Ishikawa (cell line): ENCODE measurements at regions not wholly inside any gene's neighbourhood (a gene's known extent, or its start where the extent isn't known, plus 50 kb on each side); places are given as distances from the start of the nearest gene placed in this dataset.

Source experiments
- CEBPB ChIP-seq: IDR thresholded peaks from 2 replicates; pipeline ENCODE4 v1.6.1; 2012
- CREB1 ChIP-seq: IDR thresholded peaks from 2 replicates; pipeline ENCODE4 v1.6.1; 2012; ENCODE audit warnings: low read depth
- EGR1 ChIP-seq: IDR thresholded peaks from 2 replicates; pipeline ENCODE4 v1.6.1; 2012
- EP300 ChIP-seq: IDR thresholded peaks from 2 replicates; pipeline ENCODE4 v1.6.1; 2012; ENCODE audit warnings: borderline replicate concordance
- FOXM1 ChIP-seq: IDR thresholded peaks from 2 replicates; pipeline ENCODE4 v1.6.1; 2012; ENCODE audit warnings: low read depth, borderline replicate concordance
- MAX ChIP-seq: IDR thresholded peaks from 2 replicates; pipeline ENCODE4 v1.6.1; 2012
- NFIC ChIP-seq: IDR thresholded peaks from 2 replicates; pipeline ENCODE4 v1.6.1; 2012
- RAD21 ChIP-seq: IDR thresholded peaks from 2 replicates; pipeline ENCODE4 v1.6.1; 2012; ENCODE audit warnings: low read depth
- REST ChIP-seq: IDR thresholded peaks from 2 replicates; pipeline ENCODE4 v1.6.1; 2012; ENCODE audit warnings: low read depth, mild to moderate bottlenecking
- TAF1 ChIP-seq: IDR thresholded peaks from 2 replicates; pipeline ENCODE4 v1.6.1; 2012; ENCODE audit warnings: low read depth, mild to moderate bottlenecking
- TCF12 ChIP-seq: IDR thresholded peaks from 2 replicates; pipeline ENCODE4 v1.6.1; 2012; ENCODE audit warnings: low read depth
- TEAD4 ChIP-seq: IDR thresholded peaks from 2 replicates; pipeline ENCODE4 v1.6.1; 2012
- USF1 ChIP-seq: IDR thresholded peaks from 2 replicates; pipeline ENCODE4 v1.6.1; 2012
- YY1 ChIP-seq: IDR thresholded peaks from 2 replicates; pipeline ENCODE4 v1.6.1; 2012; ENCODE audit warnings: low read depth
- ZBTB7A ChIP-seq: IDR thresholded peaks from 2 replicates; pipeline ENCODE4 v1.6.1; 2012; ENCODE audit warnings: low read depth

- TF ChIP-seq TAF1, result no peak
- no peak for TF ChIP-seq MAX
- TF ChIP-seq FOXM1, result no peak
- no peak for TF ChIP-seq CREB1
- TF ChIP-seq EGR1, result no peak
- no peak for TF ChIP-seq TEAD4
- no peak for TF ChIP-seq NFIC
- no peak for TF ChIP-seq RAD21
- no peak for TF ChIP-seq CEBPB
- TF ChIP-seq ZBTB7A, result no peak
- no peak for TF ChIP-seq USF1
These were observed 1132.5 kb upstream of the CELF4 start for GRCh38 chr18:38698088-38698487.

GRCh38 chr18:38695559-38696280 lies 1130.1 kb upstream of the CELF4 start:
- no peak for TF ChIP-seq ZBTB7A
- TF ChIP-seq EGR1, result no peak
- no peak for TF ChIP-seq USF1
- no peak for TF ChIP-seq NFIC
- TF ChIP-seq TCF12, result no peak
- TF ChIP-seq CEBPB, result no peak
- TF ChIP-seq MAX, result no peak
- no peak for TF ChIP-seq FOXM1
- TF ChIP-seq RAD21, result no peak
- no peak for TF ChIP-seq CREB1
- no peak for TF ChIP-seq EP300
- TF ChIP-seq REST, result no peak
- no peak for TF ChIP-seq TEAD4
- TF ChIP-seq TAF1, result no peak
- TF ChIP-seq YY1, result no peak

- no peak for TF ChIP-seq RAD21
- no peak for TF ChIP-seq MAX
- no peak for TF ChIP-seq TEAD4
- no peak for TF ChIP-seq TAF1
- no peak for TF ChIP-seq NFIC
- no peak for TF ChIP-seq YY1
- no peak for TF ChIP-seq CREB1
- no peak for TF ChIP-seq TCF12
- no peak for TF ChIP-seq CEBPB
These were observed 1127.5 kb upstream of the CELF4 start for GRCh38 chr18:38693104-38693503.

GRCh38 chr18:38690626-38691025 lies 1125.0 kb upstream of the CELF4 start:
- TF ChIP-seq TEAD4, result no peak
- TF ChIP-seq ZBTB7A, result no peak
- no peak for TF ChIP-seq RAD21
- TF ChIP-seq EP300, result no peak
- TF ChIP-seq REST, result no peak
- TF ChIP-seq CREB1, result no peak
- TF ChIP-seq YY1, result no peak
- TF ChIP-seq USF1, result no peak
- no peak for TF ChIP-seq CEBPB
- no peak for TF ChIP-seq EGR1
- TF ChIP-seq FOXM1, result no peak
- TF ChIP-seq NFIC, result no peak
- no peak for TF ChIP-seq TCF12

- TF ChIP-seq RAD21 (no peak), CEBPB (no peak), YY1 (no peak), EGR1 (no peak), MAX (no peak), TAF1 (no peak), ZBTB7A (no peak), NFIC (no peak), TEAD4 (no peak), EP300 (no peak), CREB1 (no peak)
These were observed 1122.8 kb upstream of the CELF4 start for GRCh38 chr18:38688416-38688815.
